OCI-LY1 (cell line): ENCODE measurements at regions not wholly inside any gene's neighbourhood (a gene's known extent, or its start where the extent isn't known, plus 50 kb on each side); places are given as distances from the start of the nearest gene placed in this dataset.
"Not testable (repeated sequence)": the region's sequence is repeated elsewhere in the genome, so short reads cannot be mapped to it uniquely, and the experiment has no call there.

Experiments
- H2AFZ ChIP-seq: fragments of 200-600 bp; sonication (generic), shearing (Covaris generic); 2 replicates; pipeline ENCODE4 v1.6.0; 2014; ENCODE audit warnings: antibody characterized with exemption, mild to moderate bottlenecking, low read length
- H3F3A ChIP-seq: fragments of 200-600 bp; sonication (generic), shearing (Covaris generic); 2 replicates; pipeline ENCODE4 v1.6.0; 2014; ENCODE audit warnings: mild to moderate bottlenecking, antibody characterized with exemption, low read length, moderate library complexity; ENCODE audit not compliant: insufficient read depth
- H3K27ac ChIP-seq: fragments of 200-600 bp; sonication (generic); 2 replicates; pipeline ENCODE4 v1.5.1; 2014; ENCODE audit warnings: low read length, mixed run types, mild to moderate bottlenecking, low read depth; ENCODE audit not compliant: poor library complexity, severe bottlenecking
- H3K27me3 ChIP-seq: fragments of 200-600 bp; sonication (generic); 2 replicates; pipeline ENCODE4 v1.6.0; 2014; ENCODE audit warnings: antibody characterized with exemption, mild to moderate bottlenecking, low read length, moderate library complexity; ENCODE audit not compliant: insufficient read depth
- H3K36me3 ChIP-seq: fragments of 200-600 bp; sonication (generic); 2 replicates; pipeline ENCODE4 v1.6.1; 2014; ENCODE audit warnings: mild to moderate bottlenecking, antibody characterized with exemption, low read length, moderate library complexity, mixed read lengths; ENCODE audit not compliant: insufficient read depth
- H3K4me1 ChIP-seq: fragments of 200-600 bp; sonication (generic); 2 replicates; pipeline ENCODE4 v1.5.1; 2014; ENCODE audit warnings: mild to moderate bottlenecking, low read length, moderate library complexity; ENCODE audit not compliant: insufficient read depth, severe bottlenecking
- H3K4me2 ChIP-seq: fragments of 200-600 bp; sonication (generic), shearing (Covaris generic); 2 replicates; pipeline ENCODE4 v1.6.1; 2014; ENCODE audit warnings: low read length
- H3K4me3 ChIP-seq: fragments of 200-600 bp; sonication (generic); 2 replicates; pipeline ENCODE4 v1.5.1; 2014; ENCODE audit warnings: low read length, low read depth, mild to moderate bottlenecking, mixed read lengths; ENCODE audit not compliant: poor library complexity, severe bottlenecking
- H3K79me2 ChIP-seq: fragments of 200-600 bp; shearing (Covaris generic); 2 replicates; pipeline ENCODE4 v1.6.1; 2016; ENCODE audit warnings: mixed run types, low read length, mixed read lengths; ENCODE audit not compliant: insufficient read depth
- H3K9ac ChIP-seq: fragments of 200-600 bp; sonication (generic), shearing (Covaris generic); 2 replicates; pipeline ENCODE4 v1.6.1; 2014; ENCODE audit warnings: mild to moderate bottlenecking, low read length, mixed read lengths
- H3K9me2 ChIP-seq: fragments of 200-600 bp; sonication (generic), shearing (Covaris generic); 2 replicates; pipeline ENCODE4 v1.6.1; 2014; ENCODE audit warnings: low read depth, mild to moderate bottlenecking, low read length, mixed read lengths
- H3K9me3 ChIP-seq: fragments of 200-600 bp; shearing (Covaris generic); 2 replicates; pipeline ENCODE4 v1.6.1; 2014; ENCODE audit warnings: low read length, mixed read lengths
- H4K20me1 ChIP-seq: fragments of 200-600 bp; sonication (generic), shearing (Covaris generic); 2 replicates; pipeline ENCODE4 v1.6.0; 2016; ENCODE audit warnings: mild to moderate bottlenecking, low read length; ENCODE audit not compliant: insufficient read depth
- CTCF ChIP-seq: fragments of 200-600 bp; sonication (generic), shearing (Covaris generic); IDR thresholded peaks from 2 replicates; pipeline ENCODE4 v1.5.1; 2017; ENCODE audit warnings: mild to moderate bottlenecking, antibody characterized with exemption, low read length, moderate library complexity, mixed read lengths
- EZH2 ChIP-seq: fragments of 200-600 bp; sonication (generic), shearing (Covaris generic); IDR thresholded peaks from 2 replicates; pipeline ENCODE4 v1.8.0; 2017; ENCODE audit warnings: borderline replicate concordance, mixed run types, mild to moderate bottlenecking, antibody characterized with exemption, low read length, moderate library complexity, mixed read lengths

GRCh38 chr6:86016077-86016476 is 373.4 kb upstream of the SYNCRIP start:
- no peaks in the 10 kb centered on the region for H3K9me3 ChIP-seq
- H2AFZ ChIP-seq, result no peak overlapping the region
- H3K4me2 ChIP-seq, result no peak overlapping the region
- no peaks in the 10 kb centered on the region for H3K36me3 ChIP-seq
- H3K79me2 ChIP-seq, result no peaks in the 10 kb centered on the region
- no peaks in the 10 kb centered on the region for H3K27me3 ChIP-seq
- no peaks in the 10 kb centered on the region for H4K20me1 ChIP-seq
- TF ChIP-seq EZH2 (no peak), CTCF (no peak)
- H3F3A ChIP-seq, result no peaks in the 10 kb centered on the region
- H3K9ac ChIP-seq, result no peak overlapping the region
- H3K9me2 ChIP-seq, result no peaks in the 10 kb centered on the region
- no peak overlapping the region for H3K27ac ChIP-seq
- no peaks in the 10 kb centered on the region for H3K4me1 ChIP-seq
- H3K4me3 ChIP-seq, result no peak overlapping the region

- H3F3A ChIP-seq, H3K4me1 ChIP-seq, H3K9me2 ChIP-seq, H3K27ac ChIP-seq, H3K9ac ChIP-seq, H2AFZ ChIP-seq, H3K36me3 ChIP-seq, H3K4me2 ChIP-seq, H3K79me2 ChIP-seq, H3K27me3 ChIP-seq, H3K4me3 ChIP-seq, H3K9me3 ChIP-seq, H4K20me1 ChIP-seq: not testable (repeated sequence)
Observed at GRCh38 chr6:86012991-86013390, 370.3 kb upstream of the SYNCRIP start.

- TF ChIP-seq CTCF (no peak), EZH2 (no peak)
- no peaks in the 10 kb centered on the region for H3K79me2 ChIP-seq
- H3K27ac ChIP-seq, result no peak overlapping the region
- H3K4me2 ChIP-seq, result no peak overlapping the region
- no peaks in the 10 kb centered on the region for H3K27me3 ChIP-seq
- H3K36me3 ChIP-seq, result no peaks in the 10 kb centered on the region
- no peak overlapping the region for H2AFZ ChIP-seq
- H3K4me3 ChIP-seq, result no peak overlapping the region
- H3K9ac ChIP-seq, result no peak overlapping the region
- no peaks in the 10 kb centered on the region for H3K9me3 ChIP-seq
- H3F3A ChIP-seq, result no peaks in the 10 kb centered on the region
- H3K4me1 ChIP-seq, result no peaks in the 10 kb centered on the region
- no peaks in the 10 kb centered on the region for H4K20me1 ChIP-seq
- H3K9me2 ChIP-seq, result no peaks in the 10 kb centered on the region
Observed at GRCh38 chr6:86010915-86011786, 368.5 kb upstream of the SYNCRIP start.

- no peaks in the 10 kb centered on the region for H4K20me1 ChIP-seq
- H2AFZ ChIP-seq, result no peak overlapping the region
- H3K36me3 ChIP-seq, result no peaks in the 10 kb centered on the region
- H3K79me2 ChIP-seq, result no peaks in the 10 kb centered on the region
- no peak overlapping the region for H3K4me2 ChIP-seq
- H3K27ac ChIP-seq, result no peak overlapping the region
- no peaks in the 10 kb centered on the region for H3K9me2 ChIP-seq
- H3K9me3 ChIP-seq, result no peaks in the 10 kb centered on the region
- no peaks in the 10 kb centered on the region for H3K27me3 ChIP-seq
- no peaks in the 10 kb centered on the region for H3F3A ChIP-seq
- TF ChIP-seq EZH2, result no peak
- no peak for TF ChIP-seq CTCF
- H3K4me3 ChIP-seq, result no peak overlapping the region
- no peak overlapping the region for H3K9ac ChIP-seq
- no peaks in the 10 kb centered on the region for H3K4me1 ChIP-seq
Observed at GRCh38 chr6:85997206-85997605, 354.5 kb upstream of the SYNCRIP start.
